HuH-7 (cell line): ENCODE measurements at regions not wholly inside any gene's neighbourhood (a gene's known extent, or its start where the extent isn't known, plus 50 kb on each side); places are given as distances from the start of the nearest gene placed in this dataset.
"Not testable (repeated sequence)": the region's sequence is repeated elsewhere in the genome, so short reads cannot be mapped to it uniquely, and the experiment has no call there.

ENCODE experiments used
- DNase-seq: peaks from one replicate; pipeline ENCODE4 v3.0.0; 2011; ENCODE audit warnings: low spot score

GRCh38 chr21:33972539-33972938 is 56.9 kb upstream of the ATP5PO start:
- DNase-seq, result no peak

- peak; percentile 37 for DNase-seq
Observed at GRCh38 chr21:33971492-33972013, 55.9 kb upstream of the ATP5PO start.

- no peak for DNase-seq
Observed at GRCh38 chr21:33969581-33969980, 54.0 kb upstream of the ATP5PO start.

- no peak for DNase-seq
Observed at GRCh38 chr21:33968995-33969348, 53.4 kb upstream of the ATP5PO start.

GRCh38 chr21:33968080-33968994 is 52.7 kb upstream of the ATP5PO start:
- DNase-seq, result peak; percentile 36

- DNase-seq, result no peak
Observed at GRCh38 chr21:33967086-33967571, 51.5 kb upstream of the ATP5PO start.

GRCh38 chr21:33966324-33966949 is 50.8 kb upstream of the ATP5PO start:
- DNase-seq, result no peak

- DNase-seq, result not testable (repeated sequence)
Observed at GRCh38 chr21:33965662-33966061, 50.1 kb upstream of the ATP5PO start.
